ENCODE measurements at regions not wholly inside any gene's neighbourhood (a gene's known extent, or its start where the extent isn't known, plus 50 kb on each side); places are given as distances from the start of the nearest gene placed in this dataset.

- no peak for TF ChIP-seq CTCF (IDR thresholded peaks at IDR 0.05; ENCODE audit: low read length, missing control alignments)
- H3K4me3 ChIP-seq (replicated peaks; ENCODE audit: low read depth, low read length), result no peak overlapping the region
- no peak for DNase-seq (ENCODE audit: low read depth)
Observed at GRCh38 chr6:170023620-170024521, 267.0 kb downstream of the DLL1 start.

- no peak for TF ChIP-seq CTCF (IDR thresholded peaks at IDR 0.05; ENCODE audit: low read length, missing control alignments)
- no peak for DNase-seq (ENCODE audit: low read depth)
- H3K4me3 ChIP-seq (replicated peaks; ENCODE audit: low read depth, low read length), result no peak overlapping the region
Observed at GRCh38 chr6:170022827-170023619, 267.9 kb downstream of the DLL1 start.

- no peak for DNase-seq (ENCODE audit: low read depth)
- TF ChIP-seq CTCF (IDR thresholded peaks at IDR 0.05; ENCODE audit: low read length, missing control alignments), result no peak
- no peak overlapping the region for H3K4me3 ChIP-seq (replicated peaks; ENCODE audit: low read depth, low read length)
Observed at GRCh38 chr6:170022291-170022722, 268.6 kb downstream of the DLL1 start.

GRCh38 chr6:170021579-170021978, 269.3 kb downstream of the DLL1 start:
- TF ChIP-seq CTCF (IDR thresholded peaks at IDR 0.05; ENCODE audit: low read length, missing control alignments), result no peak
- H3K4me3 ChIP-seq (replicated peaks; ENCODE audit: low read depth, low read length), result no peak overlapping the region
- no peak for DNase-seq (ENCODE audit: low read depth)

- no peak overlapping the region for H3K4me3 ChIP-seq (replicated peaks; ENCODE audit: low read depth, low read length)
- no peak for DNase-seq (ENCODE audit: low read depth)
- no peak for TF ChIP-seq CTCF (IDR thresholded peaks at IDR 0.05; ENCODE audit: low read length, missing control alignments)
Observed at GRCh38 chr6:170019818-170020583, 268.6 kb downstream of the ERMARD start.

GRCh38 chr6:170018936-170019817, 267.8 kb downstream of the ERMARD start:
- DNase-seq (ENCODE audit: low read depth), result no peak
- no peak overlapping the region for H3K4me3 ChIP-seq (replicated peaks; ENCODE audit: low read depth, low read length)
- no peak for TF ChIP-seq CTCF (IDR thresholded peaks at IDR 0.05; ENCODE audit: low read length, missing control alignments)

All from fibroblast of pulmonary artery (primary cell).